H9 (cell line): ENCODE measurements at regions not wholly inside any gene's neighbourhood (a gene's known extent, or its start where the extent isn't known, plus 50 kb on each side); places are given as distances from the start of the nearest gene placed in this dataset.

Experiments used
- DNase-seq: peaks from one replicate; pipeline ENCODE4 v3.0.0-alpha.2; 2017
- H2AFZ ChIP-seq: one replicate; pipeline ENCODE4 v1.6.1; 2013; ENCODE audit warnings: mild to moderate bottlenecking, low read length, control low read depth, moderate library complexity
- H2AK5ac ChIP-seq: 2 replicates; pipeline ENCODE4 v1.6.1; 2013; ENCODE audit warnings: low read length, control low read depth, mixed read lengths; ENCODE audit not compliant: insufficient read length
- H2BK120ac ChIP-seq: one replicate; pipeline ENCODE4 v1.6.1; 2013; ENCODE audit warnings: low read depth, mild to moderate bottlenecking, low read length, control low read depth, inconsistent platforms; ENCODE audit not compliant: poor library complexity, severe bottlenecking
- H2BK12ac ChIP-seq: 2 replicates; pipeline ENCODE4 v1.6.1; 2013; ENCODE audit warnings: low read length, control low read depth, mixed read lengths, low read depth; ENCODE audit not compliant: insufficient read length
- H2BK15ac ChIP-seq: 2 replicates; pipeline ENCODE4 v1.6.1; 2013; ENCODE audit warnings: low read depth, low read length, control low read depth
- H2BK20ac ChIP-seq: one replicate; pipeline ENCODE4 v1.6.1; 2013; ENCODE audit warnings: low read depth, mild to moderate bottlenecking, low read length, control low read depth, inconsistent platforms; ENCODE audit not compliant: poor library complexity, severe bottlenecking
- H2BK5ac ChIP-seq: 2 replicates; pipeline ENCODE4 v1.6.1; 2013; ENCODE audit warnings: low read length, control low read depth, mixed read lengths; ENCODE audit not compliant: insufficient read length
- H3K14ac ChIP-seq: 2 replicates; pipeline ENCODE4 v1.6.1; 2013; ENCODE audit warnings: low read length, control low read depth; ENCODE audit not compliant: insufficient read depth
- H3K18ac ChIP-seq: 2 replicates; pipeline ENCODE4 v1.6.1; 2013; ENCODE audit warnings: low read depth, mild to moderate bottlenecking, mixed read lengths, low read length, control low read depth; ENCODE audit not compliant: insufficient read length
- H3K23ac ChIP-seq: 2 replicates; pipeline ENCODE4 v1.6.1; 2013; ENCODE audit warnings: low read length, control low read depth, mixed read lengths, low read depth; ENCODE audit not compliant: insufficient read length
- H3K23me2 ChIP-seq: 2 replicates; pipeline ENCODE4 v1.6.1; 2013; ENCODE audit warnings: low read depth, mild to moderate bottlenecking, mixed read lengths, low read length, control low read depth; ENCODE audit not compliant: insufficient read length, poor library complexity, severe bottlenecking
- H3K27ac ChIP-seq: 2 replicates; pipeline ENCODE4 v1.5.1; 2013; ENCODE audit warnings: low read length, control low read depth, mixed read lengths, low read depth; ENCODE audit not compliant: insufficient read length
- H3K27me3 ChIP-seq: 2 replicates; pipeline ENCODE4 v1.6.1; 2013; ENCODE audit warnings: low read length, control low read depth, inconsistent platforms; ENCODE audit not compliant: insufficient read depth
- H3K4ac ChIP-seq: 2 replicates; pipeline ENCODE4 v1.6.1; 2013; ENCODE audit warnings: low read depth, mild to moderate bottlenecking, control low read depth, inconsistent platforms, low read length, moderate library complexity
- H3K4me1 ChIP-seq: 2 replicates; pipeline ENCODE4 v1.6.1; 2013; ENCODE audit warnings: low read length, control low read depth, inconsistent platforms; ENCODE audit not compliant: insufficient read depth
- H3K4me2 ChIP-seq: 2 replicates; pipeline ENCODE4 v1.6.1; 2013; ENCODE audit warnings: low read length, control low read depth, mixed read lengths; ENCODE audit not compliant: insufficient read length, insufficient read depth
- H3K56ac ChIP-seq: 2 replicates; pipeline ENCODE4 v1.6.1; 2013; ENCODE audit warnings: low read depth, mild to moderate bottlenecking, mixed read lengths, low read length, control low read depth; ENCODE audit not compliant: insufficient read length
- H3K79me1 ChIP-seq: 2 replicates; pipeline ENCODE4 v1.6.1; 2013; ENCODE audit warnings: low read depth, mild to moderate bottlenecking, moderate library complexity, low read length, control low read depth, inconsistent platforms; ENCODE audit not compliant: insufficient read depth, poor library complexity, severe bottlenecking
- H3K79me2 ChIP-seq: 2 replicates; pipeline ENCODE4 v1.6.1; 2013; ENCODE audit warnings: low read length, control low read depth, inconsistent platforms; ENCODE audit not compliant: insufficient read depth
- H3K9ac ChIP-seq: 2 replicates; pipeline ENCODE4 v1.6.1; 2013; ENCODE audit warnings: low read length, control low read depth, mixed read lengths; ENCODE audit not compliant: insufficient read length; ENCODE audit errors: extremely low read depth
- H3K9me3 ChIP-seq: one replicate; pipeline ENCODE4 v1.6.1; 2013; ENCODE audit warnings: low read depth, low read length, inconsistent platforms; ENCODE audit not compliant: control insufficient read depth
- H3T11ph ChIP-seq: one replicate; pipeline ENCODE4 v1.6.1; 2013; ENCODE audit warnings: mild to moderate bottlenecking, low read length, control low read depth, inconsistent platforms
- H4K20me1 ChIP-seq: one replicate; pipeline ENCODE4 v1.6.1; 2013; ENCODE audit not compliant: control insufficient read depth, insufficient read length, insufficient read depth
- H4K5ac ChIP-seq: 2 replicates; pipeline ENCODE4 v1.6.1; 2013; ENCODE audit warnings: low read depth, mild to moderate bottlenecking, mixed read lengths, low read length, control low read depth; ENCODE audit not compliant: insufficient read length
- H4K8ac ChIP-seq: replicated peaks from 2 replicates; pipeline ENCODE4 v1.6.1; 2013; ENCODE audit warnings: low read length, control low read depth, mixed read lengths, low read depth; ENCODE audit not compliant: insufficient read length
- H4K91ac ChIP-seq: 2 replicates; pipeline ENCODE4 v1.6.1; 2013; ENCODE audit warnings: low read depth, mild to moderate bottlenecking, moderate library complexity, mixed read lengths, low read length, control low read depth; ENCODE audit not compliant: insufficient read length
- H3K27ac Mint-ChIP-seq, 3 experiments: 2 replicates in 2 of 3; 3 replicates in 1 of 3; pipeline ENCODE4 v1.8.0; 2020 to 2021; ENCODE audit warnings: mixed read lengths in 3 of 3, mild to moderate bottlenecking in 1 of 3, moderate library complexity in 1 of 3
- H3K27me3 Mint-ChIP-seq: 2 replicates; pipeline ENCODE4 v1.8.0; 2021; ENCODE audit warnings: low read depth, mild to moderate bottlenecking, moderate library complexity, mixed read lengths
- H3K36me3 Mint-ChIP-seq, 3 experiments: 2 replicates in 2 of 3; 3 replicates in 1 of 3; pipeline ENCODE4 v1.8.0; 2020 to 2021; ENCODE audit warnings: low read depth in 3 of 3, mixed read lengths in 3 of 3; ENCODE audit not compliant: insufficient read depth in 1 of 3
- H3K4me1 Mint-ChIP-seq, 2 experiments: 2 replicates each; pipeline ENCODE4 v1.8.0; 2020; ENCODE audit warnings: mixed read lengths in 2 of 2
- H3K4me3 Mint-ChIP-seq, 2 experiments: 2 replicates in 1 of 2; 3 replicates in 1 of 2; pipeline ENCODE4 v1.8.0; 2020 to 2021; ENCODE audit warnings: mild to moderate bottlenecking in 2 of 2, mixed read lengths in 2 of 2, moderate library complexity in 1 of 2
- H3K9me3 Mint-ChIP-seq, 2 experiments: 2 replicates in 1 of 2; 3 replicates in 1 of 2; pipeline ENCODE4 v1.8.0; 2020; ENCODE audit warnings: mild to moderate bottlenecking in 2 of 2, mixed read lengths in 2 of 2, moderate library complexity in 1 of 2
- CTCF ChIP-seq: fragments of 200-600 bp; sonication (generic); conservative IDR thresholded peaks from 3 replicates; pipeline ENCODE4 v1.8.0; 2021; ENCODE audit warnings: antibody characterized with exemption, mild to moderate bottlenecking
- WGBS: extraction: QIAGEN DNeasy Blood & Tissue Kit; methylation state at CpG from one replicate; pipeline ENCODE4 v1.1.7; 2013; ENCODE audit warnings: missing lambda C conversion rate, low lambda C conversion rate, mixed read lengths; ENCODE audit not compliant: insufficient read length; ENCODE audit errors: extremely low coverage; 5-methylcytosine and 5-hydroxymethylcytosine counted together

- Histone ChIP-seq H3K27ac (no peak overlapping the region), H2BK15ac (no peak overlapping the region), H2BK5ac (no peak overlapping the region), H3K56ac (no peak overlapping the region), H4K5ac (no peak overlapping the region), H2BK120ac (no peak overlapping the region), H3T11ph (no peak overlapping the region), H3K9me3 (no peaks in the 10 kb centered on the region), H3K9ac (no peak overlapping the region), H2AFZ (no peak overlapping the region), H4K20me1 (no peaks in the 10 kb centered on the region), H4K91ac (no peak overlapping the region), H3K14ac (no peak overlapping the region), H3K79me2 (no peaks in the 10 kb centered on the region), H3K27me3 (no peaks in the 10 kb centered on the region), H3K23me2 (no peaks in the 10 kb centered on the region), H2BK20ac (no peak overlapping the region), H3K18ac (no peak overlapping the region), H3K4me2 (no peak overlapping the region), H3K23ac (no peak overlapping the region), H2BK12ac (no peak overlapping the region), H3K4me1 (no peaks in the 10 kb centered on the region), H4K8ac (no peak overlapping the region), H3K79me1 (no peaks in the 10 kb centered on the region), H3K4ac (no peak overlapping the region), H2AK5ac (no peak overlapping the region)
- H3K36me3 Mint-ChIP-seq: peaks cover 23 to 44% (median 27%) of the 10 kb centered on the region in 3 experiments
- WGBS: 100% methylated on average over 2 of the region's 5 CpGs
- H3K27ac Mint-ChIP-seq: no peak overlapping the region
- H3K4me3 Mint-ChIP-seq: no peak overlapping the region
- H3K27me3 Mint-ChIP-seq: no peaks in the 10 kb centered on the region; the same call in none of the 2 replicates
- H3K9me3 Mint-ChIP-seq: peaks cover 24 to 40% of the 10 kb centered on the region in 2 experiments
- H3K4me1 Mint-ChIP-seq: 0 out of 4 replicates have a peak, but pooled peaks cover 0 to 2% of the 10 kb centered on the region in 2 experiments
- DNase-seq: no peak
- TF ChIP-seq CTCF: no peak
Observed at GRCh38 chr7:138237995-138238394, 161.7 kb downstream of the AKR1D1 start.
